Osteoblast (primary cell): ENCODE measurements at regions not wholly inside any gene's neighbourhood (a gene's known extent, or its start where the extent isn't known, plus 50 kb on each side); places are given as distances from the start of the nearest gene placed in this dataset.

Experiments used
- DNase-seq: peaks from one replicate; pipeline ENCODE4 v3.0.0; 2011; ENCODE audit warnings: low spot score, mixed read lengths; ENCODE audit not compliant: insufficient read length; ENCODE audit errors: missing footprints
- H2AFZ ChIP-seq: 2 replicates; pipeline ENCODE4 v1.6.0; 2011; ENCODE audit warnings: mild to moderate bottlenecking, low read length
- H3K27ac ChIP-seq: 2 replicates; pipeline ENCODE4 v1.5.1; 2011; ENCODE audit warnings: mild to moderate bottlenecking, low read depth, low read length, moderate library complexity
- H3K27me3 ChIP-seq: 2 replicates; pipeline ENCODE4 v1.6.0; 2012; ENCODE audit warnings: mild to moderate bottlenecking, control low read depth, inconsistent platforms, low read length, moderate library complexity; ENCODE audit not compliant: insufficient read depth
- H3K36me3 ChIP-seq: 2 replicates; pipeline ENCODE4 v1.5.1; 2011; ENCODE audit warnings: mild to moderate bottlenecking, low read length, control low read depth, moderate library complexity; ENCODE audit not compliant: insufficient read depth
- H3K4me1 ChIP-seq: 2 replicates; pipeline ENCODE4 v1.5.1; 2011; ENCODE audit warnings: mild to moderate bottlenecking, low read length, control low read depth, moderate library complexity; ENCODE audit not compliant: insufficient read depth
- H3K4me2 ChIP-seq: 2 replicates; pipeline ENCODE4 v1.6.0; 2011; ENCODE audit warnings: mild to moderate bottlenecking, low read length; ENCODE audit not compliant: insufficient read depth
- H3K4me3 ChIP-seq: fragments of 200-600 bp; sonication (generic); 3 replicates; pipeline ENCODE4 v1.5.1; 2012; ENCODE audit warnings: mild to moderate bottlenecking, low read length, inconsistent platforms; ENCODE audit not compliant: insufficient read depth
- H3K79me2 ChIP-seq: 2 replicates; pipeline ENCODE4 v1.6.0; 2012; ENCODE audit warnings: mild to moderate bottlenecking, low read length, control low read depth, inconsistent platforms; ENCODE audit not compliant: insufficient read depth
- H3K9me3 ChIP-seq: 2 replicates; pipeline ENCODE4 v1.5.1; 2011; ENCODE audit warnings: low read depth, low read length, control low read depth
- H4K20me1 ChIP-seq: 2 replicates; pipeline ENCODE4 v1.6.0; 2012; ENCODE audit warnings: mild to moderate bottlenecking, low read length, control low read depth; ENCODE audit not compliant: insufficient read depth
- TF ChIP-seq, protein P1 (sequence below): IDR thresholded peaks from 2 replicates; pipeline ENCODE4 v1.5.1; 2011; ENCODE audit warnings: mild to moderate bottlenecking, low read depth, low read length, moderate library complexity; ENCODE audit errors: extremely low read depth

DNA sequence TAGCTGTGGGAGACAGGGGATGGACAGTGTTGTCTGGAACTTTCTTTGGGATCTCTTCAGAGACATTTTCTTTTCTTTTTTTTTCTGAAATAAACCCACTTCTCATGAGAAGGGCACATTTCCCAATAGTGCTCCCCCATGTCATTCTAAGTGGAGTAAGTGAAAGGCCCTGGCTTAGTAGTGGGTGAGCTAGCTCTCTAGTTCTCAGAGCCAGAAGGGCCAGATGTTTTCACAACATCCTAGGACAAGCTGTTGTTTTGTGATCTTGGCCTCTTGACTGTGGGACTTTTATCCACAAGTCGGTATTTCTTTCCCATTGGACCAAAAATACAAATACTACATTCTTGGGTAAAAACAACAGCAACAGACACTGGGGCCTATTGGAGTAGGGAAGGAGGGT lies 607.7 kb upstream of the TENM4 start:
- H3K4me2 ChIP-seq: no peak overlapping the region
- no peaks in the 10 kb centered on the region for H3K27me3 ChIP-seq
- H3K4me3 ChIP-seq: no peak overlapping the region
- no peaks in the 10 kb centered on the region for H3K4me1 ChIP-seq
- TF ChIP-seq, protein P1, sequence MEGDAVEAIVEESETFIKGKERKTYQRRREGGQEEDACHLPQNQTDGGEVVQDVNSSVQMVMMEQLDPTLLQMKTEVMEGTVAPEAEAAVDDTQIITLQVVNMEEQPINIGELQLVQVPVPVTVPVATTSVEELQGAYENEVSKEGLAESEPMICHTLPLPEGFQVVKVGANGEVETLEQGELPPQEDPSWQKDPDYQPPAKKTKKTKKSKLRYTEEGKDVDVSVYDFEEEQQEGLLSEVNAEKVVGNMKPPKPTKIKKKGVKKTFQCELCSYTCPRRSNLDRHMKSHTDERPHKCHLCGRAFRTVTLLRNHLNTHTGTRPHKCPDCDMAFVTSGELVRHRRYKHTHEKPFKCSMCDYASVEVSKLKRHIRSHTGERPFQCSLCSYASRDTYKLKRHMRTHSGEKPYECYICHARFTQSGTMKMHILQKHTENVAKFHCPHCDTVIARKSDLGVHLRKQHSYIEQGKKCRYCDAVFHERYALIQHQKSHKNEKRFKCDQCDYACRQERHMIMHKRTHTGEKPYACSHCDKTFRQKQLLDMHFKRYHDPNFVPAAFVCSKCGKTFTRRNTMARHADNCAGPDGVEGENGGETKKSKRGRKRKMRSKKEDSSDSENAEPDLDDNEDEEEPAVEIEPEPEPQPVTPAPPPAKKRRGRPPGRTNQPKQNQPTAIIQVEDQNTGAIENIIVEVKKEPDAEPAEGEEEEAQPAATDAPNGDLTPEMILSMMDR: no peak
- DNase-seq: no peak
- H3K79me2 ChIP-seq: no peaks in the 10 kb centered on the region
- no peaks in the 10 kb centered on the region for H4K20me1 ChIP-seq
- no peak overlapping the region for H2AFZ ChIP-seq
- no peak overlapping the region for H3K27ac ChIP-seq
- H3K9me3 ChIP-seq: no peaks in the 10 kb centered on the region
- no peaks in the 10 kb centered on the region for H3K36me3 ChIP-seq

DNA sequence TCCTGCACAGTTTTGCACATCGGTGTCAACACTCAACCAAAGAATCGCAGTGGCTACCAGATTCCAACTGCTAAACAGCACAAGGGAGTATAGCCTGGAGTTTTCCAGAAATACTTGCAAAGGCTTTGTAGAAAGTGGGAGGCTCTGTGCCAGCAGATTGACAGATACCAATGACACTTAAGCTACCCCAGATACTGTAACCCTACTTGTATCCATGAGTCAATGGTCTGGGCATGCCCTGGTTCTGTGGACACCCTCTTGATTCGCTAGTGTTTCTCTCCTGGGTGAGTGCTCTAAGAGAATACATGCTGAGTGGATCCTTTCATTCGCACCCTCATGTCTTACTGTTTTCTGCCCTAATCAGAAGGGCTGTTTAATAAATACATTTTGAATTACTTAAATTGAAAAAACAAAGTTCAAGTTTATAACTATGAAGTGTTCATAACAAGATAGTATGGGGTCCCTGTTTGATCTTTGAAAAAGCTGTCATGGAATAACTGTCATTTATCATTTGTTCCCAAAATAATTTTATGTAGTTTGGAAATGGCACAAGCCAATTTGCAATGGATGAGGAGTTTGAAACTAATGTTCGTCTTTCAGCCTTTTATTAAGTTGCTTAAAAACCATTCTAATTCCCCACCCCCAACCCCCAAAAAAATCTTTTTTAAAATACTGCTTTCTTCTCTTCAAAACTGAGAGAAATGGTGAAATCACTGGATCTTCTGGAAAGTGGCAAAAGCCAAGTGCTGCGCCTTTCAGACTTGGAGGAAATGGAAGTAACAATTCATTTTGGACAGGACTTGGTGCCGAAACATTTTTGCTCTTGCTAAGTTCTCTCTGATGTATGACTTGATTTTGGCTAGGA lies 600.5 kb upstream of the TENM4 start:
- DNase-seq: no peak
- H3K4me2 ChIP-seq: no peak overlapping the region
- H3K36me3 ChIP-seq: no peaks in the 10 kb centered on the region
- no peak overlapping the region for H3K27ac ChIP-seq
- no peaks in the 10 kb centered on the region for H4K20me1 ChIP-seq
- no peaks in the 10 kb centered on the region for H3K9me3 ChIP-seq
- no peak overlapping the region for H3K4me3 ChIP-seq
- no peak overlapping the region for H2AFZ ChIP-seq
- TF ChIP-seq, protein P1: no peak
- no peaks in the 10 kb centered on the region for H3K79me2 ChIP-seq
- H3K4me1 ChIP-seq: no peaks in the 10 kb centered on the region
- H3K27me3 ChIP-seq: no peaks in the 10 kb centered on the region

DNA sequence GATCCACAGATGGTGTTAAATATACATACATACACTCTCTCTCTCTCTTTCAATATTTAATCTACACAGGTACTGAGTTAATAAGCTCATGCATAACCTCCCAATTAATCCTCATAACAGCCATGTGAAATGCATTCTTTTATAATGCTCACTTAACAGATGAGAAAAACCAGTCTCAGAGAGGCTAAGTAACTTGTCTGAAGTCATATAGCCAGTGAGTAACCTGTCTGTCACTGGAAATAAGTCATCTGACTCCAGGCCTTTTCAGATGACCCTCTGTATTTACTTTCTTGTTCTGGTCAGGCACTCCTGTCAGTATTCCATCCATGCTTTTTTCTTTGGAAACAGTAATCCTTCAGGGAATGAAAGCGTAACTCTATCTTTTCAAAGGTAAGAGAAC lies 594.0 kb upstream of the TENM4 start:
- Histone ChIP-seq H3K27me3 (no peaks in the 10 kb centered on the region), H3K79me2 (no peaks in the 10 kb centered on the region), H3K4me2 (no peak overlapping the region), H3K9me3 (no peaks in the 10 kb centered on the region), H3K4me1 (no peaks in the 10 kb centered on the region), H3K36me3 (no peaks in the 10 kb centered on the region), H3K27ac (no peak overlapping the region), H2AFZ (no peak overlapping the region), H3K4me3 (no peak overlapping the region), H4K20me1 (no peaks in the 10 kb centered on the region)
- TF ChIP-seq, protein P1: no peak
- no peak for DNase-seq

DNA sequence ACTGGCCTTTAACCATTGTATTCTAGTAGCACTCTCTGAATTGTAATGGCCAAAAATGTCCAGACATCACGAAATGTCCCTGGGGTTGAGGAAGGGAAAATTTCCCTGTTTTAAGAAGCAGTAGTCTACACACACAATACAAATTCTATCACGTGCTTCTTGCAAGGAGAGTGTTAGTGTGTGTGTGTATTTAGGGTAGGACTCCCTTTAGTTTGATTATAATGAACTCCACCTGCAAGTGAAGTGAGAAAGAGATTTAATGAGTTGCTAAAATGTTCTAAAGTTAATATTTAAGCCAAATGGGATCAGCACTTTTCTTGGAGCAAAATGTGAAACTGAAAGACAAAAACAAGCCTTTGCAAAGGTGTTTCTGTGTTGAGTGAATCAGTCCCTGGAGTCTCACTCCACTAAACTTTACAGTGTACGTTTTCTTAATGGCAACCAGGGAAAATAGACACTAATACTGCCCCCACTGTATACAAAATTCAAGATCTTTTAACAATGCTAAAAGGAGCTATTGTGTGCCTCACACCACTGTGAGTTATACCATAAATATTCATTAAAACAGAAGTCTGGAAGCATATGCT lies 590.3 kb upstream of the TENM4 start:
- TF ChIP-seq, protein P1: no peak

More for the DNA sequence above, 590.3 kb upstream of the TENM4 start:
- Histone ChIP-seq H3K27me3 (no peaks in the 10 kb centered on the region), H4K20me1 (no peaks in the 10 kb centered on the region), H3K27ac (no peak overlapping the region), H3K9me3 (no peaks in the 10 kb centered on the region), H2AFZ (no peak overlapping the region), H3K4me1 (no peaks in the 10 kb centered on the region), H3K79me2 (no peaks in the 10 kb centered on the region), H3K4me3 (no peak overlapping the region), H3K4me2 (no peak overlapping the region), H3K36me3 (no peaks in the 10 kb centered on the region)
- DNase-seq: no peak
